ENCODE measurements at regions not wholly inside any gene's neighbourhood (a gene's known extent, or its start where the extent isn't known, plus 50 kb on each side); places are given as distances from the start of the nearest gene placed in this dataset.

GRCh38 chr4:23728393-23728792, 161.5 kb downstream of the PPARGC1A start:
- H3K4me3 ChIP-seq (ENCODE audit: low read depth, low read length) = no peak overlapping the region
- no peak for TF ChIP-seq CTCF (IDR thresholded peaks at IDR 0.05; ENCODE audit: low read depth, low read length)

- TF ChIP-seq CTCF (IDR thresholded peaks at IDR 0.05; ENCODE audit: low read depth, low read length) = no peak
- H3K4me3 ChIP-seq (ENCODE audit: low read depth, low read length) = no peak overlapping the region
Measured at GRCh38 chr4:23720556-23720955, 169.3 kb downstream of the PPARGC1A start.

GRCh38 chr4:23718435-23718834, 171.4 kb downstream of the PPARGC1A start:
- H3K4me3 ChIP-seq (ENCODE audit: low read depth, low read length) = no peak overlapping the region
- TF ChIP-seq CTCF (IDR thresholded peaks at IDR 0.05; ENCODE audit: low read depth, low read length) = no peak

- no peak overlapping the region for H3K4me3 ChIP-seq (ENCODE audit: low read depth, low read length)
- no peak for TF ChIP-seq CTCF (IDR thresholded peaks at IDR 0.05; ENCODE audit: low read depth, low read length)
Measured at GRCh38 chr4:23717528-23718248, 172.2 kb downstream of the PPARGC1A start.

GRCh38 chr4:23710298-23710697, 179.5 kb downstream of the PPARGC1A start:
- no peak overlapping the region for H3K4me3 ChIP-seq (ENCODE audit: low read depth, low read length)
- TF ChIP-seq CTCF (IDR thresholded peaks at IDR 0.05; ENCODE audit: low read depth, low read length) = no peak

GRCh38 chr4:23707652-23708026, 182.2 kb downstream of the PPARGC1A start:
- TF ChIP-seq CTCF (IDR thresholded peaks at IDR 0.05; ENCODE audit: low read depth, low read length) = no peak
- no peak overlapping the region for H3K4me3 ChIP-seq (ENCODE audit: low read depth, low read length)

- no peak for TF ChIP-seq CTCF (IDR thresholded peaks at IDR 0.05; ENCODE audit: low read depth, low read length)
- no peak overlapping the region for H3K4me3 ChIP-seq (ENCODE audit: low read depth, low read length)
Measured at GRCh38 chr4:23706972-23707651, 182.7 kb downstream of the PPARGC1A start.
